OCI-LY7 (cell line): ENCODE measurements at regions not wholly inside any gene's neighbourhood (a gene's known extent, or its start where the extent isn't known, plus 50 kb on each side); places are given as distances from the start of the nearest gene placed in this dataset.

Source experiments
- BruUV-seq: library from RNA; stranded (reverse); fragments of 400-500 nt; replicated peaks from 2 replicates; lab custom pipeline; 2021; lab: Mats Ljungman, UMichigan
- CTCF ChIA-PET: fragments of 300-600 bp; sonication (Branson Sonifier 250); formaldehyde crosslinking; loops from one replicate; lab custom pipeline; 2022; ENCODE audit warnings: antibody characterized with exemption; ENCODE audit not compliant: unreplicated experiment; lab: Charles Lee
- POLR2A ChIA-PET: fragments of 300-600 bp; sonication (Branson Sonifier 250); formaldehyde crosslinking; loops from one replicate; lab custom pipeline; 2022; ENCODE audit warnings: antibody characterized with exemption; lab: Charles Lee
- DNase-seq: peaks from one replicate; pipeline ENCODE4 v3.0.0-alpha.2; 2015; ENCODE audit warnings: low spot score
- H2AFZ ChIP-seq: fragments of 200-600 bp; sonication (generic), shearing (Covaris generic); 2 replicates; pipeline ENCODE4 v1.6.1; 2014; ENCODE audit warnings: mild to moderate bottlenecking, antibody characterized with exemption, low read length, moderate library complexity
- H3K27ac ChIP-seq: fragments of 200-600 bp; sonication (generic); 2 replicates; pipeline ENCODE4 v1.5.1; 2014; ENCODE audit warnings: mixed run types, low read depth, mild to moderate bottlenecking, moderate library complexity, low read length, inconsistent platforms; ENCODE audit not compliant: poor library complexity, severe bottlenecking
- H3K36me3 ChIP-seq: fragments of 200-600 bp; sonication (generic); 2 replicates; pipeline ENCODE4 v1.6.1; 2014; ENCODE audit warnings: mild to moderate bottlenecking, antibody characterized with exemption, low read length, moderate library complexity, mixed read lengths; ENCODE audit not compliant: insufficient read depth
- H3K4me1 ChIP-seq: fragments of 200-600 bp; sonication (generic); 2 replicates; pipeline ENCODE4 v1.5.1; 2014; ENCODE audit warnings: mild to moderate bottlenecking, low read length; ENCODE audit not compliant: insufficient read depth, poor library complexity, severe bottlenecking
- H3K4me2 ChIP-seq: fragments of 200-600 bp; sonication (generic); 2 replicates; pipeline ENCODE4 v1.6.1; 2014; ENCODE audit warnings: mild to moderate bottlenecking, low read length
- H3K4me3 ChIP-seq: fragments of 200-600 bp; sonication (generic); 2 replicates; pipeline ENCODE4 v1.5.1; 2014; ENCODE audit warnings: mild to moderate bottlenecking, low read depth, low read length; ENCODE audit not compliant: poor library complexity, severe bottlenecking
- H3K79me2 ChIP-seq: fragments of 200-600 bp; sonication (generic); 2 replicates; pipeline ENCODE4 v1.6.1; 2016; ENCODE audit warnings: low read depth, mild to moderate bottlenecking, low read length, moderate library complexity, mixed read lengths; ENCODE audit not compliant: insufficient read depth
- H3K9me2 ChIP-seq: fragments of 200-600 bp; sonication (generic); 2 replicates; pipeline ENCODE4 v1.6.1; 2016; ENCODE audit warnings: mild to moderate bottlenecking, low read length, mixed read lengths; ENCODE audit not compliant: insufficient read depth
- H3K9me3 ChIP-seq: fragments of 200-600 bp; sonication (generic); 2 replicates; pipeline ENCODE4 v1.6.1; 2014; ENCODE audit warnings: mild to moderate bottlenecking, mixed run types, low read length, mixed read lengths
- H4K20me1 ChIP-seq: fragments of 200-600 bp; sonication (generic); 2 replicates; pipeline ENCODE4 v1.6.1; 2014; ENCODE audit warnings: mild to moderate bottlenecking, antibody characterized with exemption, low read length, moderate library complexity, mixed read lengths; ENCODE audit not compliant: insufficient read depth
- EZH2phosphoT487 ChIP-seq: fragments of 200-600 bp; sonication (generic); IDR thresholded peaks from 2 replicates; pipeline ENCODE4 v1.6.1; 2018; ENCODE audit warnings: low read depth, borderline replicate concordance, mild to moderate bottlenecking, mixed run types, antibody characterized with exemption, low read length, moderate library complexity, mixed read lengths
- intact Hi-C: fragments of 100-400 bp; cut with micrococcal nuclease; formaldehyde crosslinking; loops from one replicate; pipeline ENCODE4 v1.10.0; 2022; ENCODE audit not compliant: unreplicated experiment
- TF ChIP-seq, protein P1 (sequence below): fragments of 200-600 bp; sonication (generic); conservative IDR thresholded peaks from 2 replicates; pipeline ENCODE4 v1.5.1; 2014; ENCODE audit warnings: mild to moderate bottlenecking, antibody characterized with exemption, low read length, moderate library complexity, mixed read lengths

DNA sequence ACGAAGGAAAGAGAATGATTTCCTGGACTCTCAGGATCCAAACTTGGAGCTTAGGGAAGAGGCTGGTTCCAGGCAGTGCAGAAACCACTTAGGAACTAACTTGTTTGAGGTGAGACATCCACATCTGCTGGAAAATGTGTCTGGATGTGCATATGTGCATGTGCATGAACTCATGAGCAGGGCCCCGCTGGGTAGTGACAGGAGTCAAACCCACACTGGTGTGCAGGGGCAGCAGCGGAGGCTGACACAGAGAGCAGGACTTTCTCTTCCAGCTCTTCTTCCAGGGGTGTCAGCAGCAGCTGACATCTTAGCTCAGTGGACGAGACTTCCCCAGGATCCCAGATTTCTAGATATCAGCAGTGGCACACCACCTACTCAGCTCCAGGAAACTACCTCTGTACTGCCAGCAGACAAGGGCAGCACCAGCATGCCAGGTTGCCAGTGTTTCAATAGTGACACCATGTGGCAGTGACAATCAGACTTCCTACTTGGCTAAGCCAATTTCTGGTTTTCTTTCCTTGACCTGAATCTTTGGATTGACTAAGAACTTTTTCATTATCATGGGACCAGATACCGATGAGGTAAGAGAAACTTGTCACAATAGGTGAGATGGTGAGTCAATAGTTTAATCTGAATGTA is 227.5 kb upstream of the ZC3H12C start:
- no peak for DNase-seq
- TF ChIP-seq, protein P1, sequence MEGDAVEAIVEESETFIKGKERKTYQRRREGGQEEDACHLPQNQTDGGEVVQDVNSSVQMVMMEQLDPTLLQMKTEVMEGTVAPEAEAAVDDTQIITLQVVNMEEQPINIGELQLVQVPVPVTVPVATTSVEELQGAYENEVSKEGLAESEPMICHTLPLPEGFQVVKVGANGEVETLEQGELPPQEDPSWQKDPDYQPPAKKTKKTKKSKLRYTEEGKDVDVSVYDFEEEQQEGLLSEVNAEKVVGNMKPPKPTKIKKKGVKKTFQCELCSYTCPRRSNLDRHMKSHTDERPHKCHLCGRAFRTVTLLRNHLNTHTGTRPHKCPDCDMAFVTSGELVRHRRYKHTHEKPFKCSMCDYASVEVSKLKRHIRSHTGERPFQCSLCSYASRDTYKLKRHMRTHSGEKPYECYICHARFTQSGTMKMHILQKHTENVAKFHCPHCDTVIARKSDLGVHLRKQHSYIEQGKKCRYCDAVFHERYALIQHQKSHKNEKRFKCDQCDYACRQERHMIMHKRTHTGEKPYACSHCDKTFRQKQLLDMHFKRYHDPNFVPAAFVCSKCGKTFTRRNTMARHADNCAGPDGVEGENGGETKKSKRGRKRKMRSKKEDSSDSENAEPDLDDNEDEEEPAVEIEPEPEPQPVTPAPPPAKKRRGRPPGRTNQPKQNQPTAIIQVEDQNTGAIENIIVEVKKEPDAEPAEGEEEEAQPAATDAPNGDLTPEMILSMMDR = no peak
- no peak for TF ChIP-seq EZH2phosphoT487
- ChIA-PET CTCF (no interaction called here), POLR2A (interaction anchor here (0.5 to 0.6 kb wide), 2 partner anchors 9 to 293 kb away, joined by 4 to 13 read pairs; no protein-coding TSS in a partner anchor)
- no peaks in the 10 kb centered on the region for H3K36me3 ChIP-seq
- H3K4me1 ChIP-seq = no peaks in the 10 kb centered on the region
- H2AFZ ChIP-seq = no peak overlapping the region
- no peaks in the 10 kb centered on the region for H3K9me2 ChIP-seq
- H4K20me1 ChIP-seq = no peaks in the 10 kb centered on the region
- H3K4me3 ChIP-seq = no peak overlapping the region
- BruUV-seq = no TSS peak
- intact Hi-C loops = no loop called here
- no peak overlapping the region for H3K4me2 ChIP-seq
- no peaks in the 10 kb centered on the region for H3K9me3 ChIP-seq
- no peaks in the 10 kb centered on the region for H3K79me2 ChIP-seq
- H3K27ac ChIP-seq = no peak overlapping the region

DNA sequence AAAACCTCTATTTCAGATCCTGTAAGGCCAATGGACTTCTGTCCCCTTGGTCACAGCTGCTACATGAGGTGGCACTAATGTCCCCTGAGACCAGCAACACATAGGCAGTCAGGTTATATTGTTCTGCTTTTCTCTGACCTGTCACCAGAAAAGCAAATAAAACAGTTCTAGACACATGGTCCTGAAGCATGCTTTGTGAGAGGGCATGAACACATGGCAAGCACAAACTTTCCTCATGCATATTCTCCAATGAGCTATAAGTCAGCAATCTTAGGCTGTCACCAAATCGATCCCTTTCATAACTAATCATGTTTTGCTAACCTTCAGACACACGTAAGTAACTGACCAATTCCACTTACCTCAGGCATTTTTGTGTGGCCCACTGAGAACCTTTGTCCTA is 225.4 kb upstream of the ZC3H12C start:
- no TSS peak for BruUV-seq
- CTCF ChIA-PET = no interaction called here

More for the DNA sequence above, 225.4 kb upstream of the ZC3H12C start:
- Histone ChIP-seq H3K9me3 (no peaks in the 10 kb centered on the region), H3K4me1 (no peaks in the 10 kb centered on the region), H3K79me2 (no peaks in the 10 kb centered on the region), H4K20me1 (no peaks in the 10 kb centered on the region), H3K4me3 (no peak overlapping the region), H3K27ac (no peak overlapping the region), H2AFZ (no peak overlapping the region), H3K9me2 (no peaks in the 10 kb centered on the region; the same call in 1 of the 2 replicates), H3K4me2 (no peak overlapping the region), H3K36me3 (no peaks in the 10 kb centered on the region)
- TF ChIP-seq EZH2phosphoT487 = no peak
- TF ChIP-seq, protein P1 = no peak
- no peak for DNase-seq
- POLR2A ChIA-PET = no interaction called here
- intact Hi-C loops = no loop called here
